Hematopoietic multipotent progenitor cell (in vitro differentiated cells): ENCODE measurements at regions not wholly inside any gene's neighbourhood (a gene's known extent, or its start where the extent isn't known, plus 50 kb on each side); places are given as distances from the start of the nearest gene placed in this dataset.

Source experiments
- DNase-seq, 3 donors: peaks; one replicate each; pipeline ENCODE4 v3.0.0-alpha.2; 2011 to 2015; ENCODE audit warnings: low read depth in 2 of 3, low spot score in 2 of 3

- no peak for DNase-seq
These were observed 56.9 kb downstream of the RDH14 start for GRCh38 chr2:18503376-18504228.

- no peak for DNase-seq
These were observed 58.3 kb downstream of the RDH14 start for GRCh38 chr2:18502142-18502541.

GRCh38 chr2:18501729-18502128, 58.7 kb downstream of the RDH14 start:
- no peak for DNase-seq

- DNase-seq, result no peak
These were observed 59.3 kb downstream of the RDH14 start for GRCh38 chr2:18501156-18501555.

- DNase-seq, result no peak
These were observed 60.1 kb downstream of the RDH14 start for GRCh38 chr2:18500333-18500732.

GRCh38 chr2:18498531-18498930, 61.9 kb downstream of the RDH14 start:
- no peak for DNase-seq

- no peak for DNase-seq
These were observed 63.9 kb downstream of the RDH14 start for GRCh38 chr2:18496516-18496915.

- DNase-seq, result no peak
These were observed 65.4 kb downstream of the RDH14 start for GRCh38 chr2:18495058-18495457.

- DNase-seq, result no peak
These were observed 67.7 kb downstream of the RDH14 start for GRCh38 chr2:18492721-18493120.

GRCh38 chr2:18491577-18491976, 68.9 kb downstream of the RDH14 start:
- DNase-seq, result no peak

GRCh38 chr2:18490901-18491300, 69.6 kb downstream of the RDH14 start:
- DNase-seq, result no peak

- DNase-seq, result no peak
These were observed 73.1 kb downstream of the RDH14 start for GRCh38 chr2:18487106-18487913.

GRCh38 chr2:18484625-18485024, 75.8 kb downstream of the RDH14 start:
- no peak for DNase-seq

- no peak for DNase-seq
These were observed 76.6 kb downstream of the RDH14 start for GRCh38 chr2:18483896-18484295.

- no peak for DNase-seq
These were observed 77.8 kb downstream of the RDH14 start for GRCh38 chr2:18482666-18483065.

- DNase-seq, result no peak
These were observed 80.5 kb downstream of the RDH14 start for GRCh38 chr2:18479947-18480369.

GRCh38 chr2:18477293-18477692, 83.2 kb downstream of the RDH14 start:
- DNase-seq, result no peak

GRCh38 chr2:18476484-18476883, 84.0 kb downstream of the RDH14 start:
- no peak for DNase-seq

GRCh38 chr2:18475884-18476283, 84.6 kb downstream of the RDH14 start:
- DNase-seq, result no peak

GRCh38 chr2:18474700-18475099, 85.8 kb downstream of the RDH14 start:
- no peak for DNase-seq

- no peak for DNase-seq
These were observed 86.9 kb downstream of the RDH14 start for GRCh38 chr2:18473241-18474181.
